DMS79 treated with DMSO at 0.1 percent for 48 hours (cell line): ENCODE measurements at regions not wholly inside any gene's neighbourhood (a gene's known extent, or its start where the extent isn't known, plus 50 kb on each side); places are given as distances from the start of the nearest gene placed in this dataset.
"Not testable (repeated sequence)": the region's sequence is repeated elsewhere in the genome, so short reads cannot be mapped to it uniquely, and the experiment has no call there.

Source experiments
- DNase-seq: peaks from one replicate; lab custom pipeline; 2025; lab: John Stamatoyannopoulos, UW

DNA sequence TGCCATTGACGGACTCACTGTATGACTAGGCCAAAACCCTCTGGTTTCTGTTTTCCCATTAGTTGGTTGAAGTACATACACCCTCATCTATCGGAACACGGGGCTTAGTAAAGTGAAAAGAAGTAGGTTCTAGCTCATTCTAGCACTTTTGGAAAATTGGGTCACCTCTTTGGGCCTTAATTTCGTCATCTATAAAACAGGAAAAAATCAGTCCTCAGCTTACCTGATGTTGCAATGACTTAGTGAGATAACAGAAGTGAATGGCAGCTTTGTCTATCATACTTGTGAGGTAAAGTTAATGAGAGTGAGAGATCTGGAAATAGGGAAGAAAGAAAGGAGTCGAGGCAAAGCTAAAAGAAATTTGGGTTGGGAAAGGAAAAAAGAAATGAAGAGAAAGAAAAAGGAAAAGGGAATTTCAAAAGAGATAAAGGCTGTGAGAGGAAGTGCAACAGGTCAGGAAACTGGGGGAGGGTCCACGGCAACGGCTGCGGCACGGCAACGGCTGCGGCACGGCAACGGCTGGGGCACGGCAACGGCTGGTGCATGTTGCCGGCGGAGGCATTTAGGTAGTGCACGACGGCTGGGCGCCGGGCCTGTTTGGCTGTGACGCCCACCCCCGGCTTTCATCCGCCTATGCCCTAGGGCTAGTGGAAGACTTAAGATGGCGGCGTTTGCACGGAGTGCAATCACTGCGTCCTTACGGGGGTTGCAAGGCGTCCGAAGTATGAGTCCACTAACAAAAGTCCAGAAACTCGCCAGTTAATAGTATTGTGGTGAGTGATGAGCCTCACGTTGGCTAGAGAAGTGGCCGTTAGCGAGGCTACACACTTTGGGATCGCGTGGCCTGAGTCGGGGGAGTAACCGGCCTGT is 91.4 kb upstream of the XIST start:
- peak; percentile 63 for DNase-seq

DNA sequence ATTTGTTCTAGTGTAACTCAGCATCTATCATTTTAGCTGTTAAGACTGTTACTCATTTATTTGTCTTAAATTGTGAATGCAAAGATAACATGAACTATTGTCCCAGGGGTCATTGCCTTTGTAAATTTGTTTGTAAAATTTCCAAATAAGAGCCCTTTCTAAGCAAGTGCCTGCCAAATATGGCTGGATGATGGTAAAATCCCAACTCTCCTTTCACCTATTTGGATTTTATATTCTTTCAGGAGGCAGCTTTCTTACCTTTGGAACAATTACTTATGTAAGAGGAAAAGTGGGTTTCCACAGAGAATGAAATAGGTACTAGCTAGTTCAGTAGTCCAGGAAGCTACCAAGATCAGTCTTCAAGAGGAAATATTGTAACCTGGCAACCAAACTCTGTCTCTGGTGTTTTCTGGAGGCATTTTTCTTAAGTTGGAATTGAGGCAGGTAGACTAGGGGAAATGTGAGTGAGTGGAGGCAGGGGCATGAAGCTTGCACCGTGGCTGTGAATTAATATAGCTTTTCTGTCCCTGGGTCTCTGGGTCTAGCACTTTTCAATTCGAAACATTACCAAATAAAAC is 88.5 kb upstream of the XIST start:
- no peak for DNase-seq

GRCh38 chrX:73937843-73938242 is 85.3 kb upstream of the XIST start:
- DNase-seq, result not testable (repeated sequence)

- no peak for DNase-seq
Observed at GRCh38 chrX:73932522-73932921, 80.0 kb upstream of the XIST start.

GRCh38 chrX:73930300-73930699 is 77.8 kb upstream of the XIST start:
- no peak for DNase-seq

GRCh38 chrX:73922856-73923455 is 70.4 kb upstream of the XIST start:
- DNase-seq, result no peak

DNA sequence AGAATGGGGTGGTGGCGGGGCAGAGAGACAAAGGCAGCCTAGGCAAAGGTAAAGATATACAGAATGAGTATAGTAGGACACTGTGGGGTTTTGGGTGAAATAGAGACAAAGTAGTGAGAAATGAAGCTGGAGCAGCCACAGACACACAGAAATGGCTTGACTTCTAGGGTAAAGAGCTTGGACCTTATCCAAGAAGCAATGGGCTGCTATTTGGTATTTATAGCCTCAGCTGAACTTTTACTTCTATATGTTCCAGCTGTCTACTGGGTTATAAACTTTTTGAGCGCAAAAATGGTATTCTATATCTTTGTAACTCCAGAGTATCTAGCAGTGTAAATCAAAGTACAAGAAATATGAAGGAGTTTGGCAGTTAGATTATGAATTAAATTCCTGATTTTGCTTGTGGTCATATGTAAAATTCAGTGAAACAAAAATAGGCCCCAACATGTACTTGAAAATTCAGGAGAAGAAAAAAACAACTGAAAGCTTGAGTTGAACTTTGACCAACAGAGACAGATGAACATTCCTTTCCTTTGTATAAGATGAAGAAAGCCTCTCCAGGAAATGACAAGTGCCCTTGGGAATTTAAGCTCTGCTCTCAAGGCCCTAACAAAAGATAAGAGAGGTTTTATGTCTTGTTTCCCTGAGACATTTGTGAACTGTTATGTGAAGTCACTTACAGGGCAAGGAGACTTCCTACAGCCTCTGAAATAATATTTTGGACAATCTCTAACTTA is 64.6 kb upstream of the XIST start:
- no peak for DNase-seq

- no peak for DNase-seq
Observed at GRCh38 chrX:73916489-73916888, 64.0 kb upstream of the XIST start.

- not testable (repeated sequence) for DNase-seq
Observed at GRCh38 chrX:73914792-73915191, 62.3 kb upstream of the XIST start.

- DNase-seq, result no peak
Observed at GRCh38 chrX:73913580-73913979, 61.1 kb upstream of the XIST start.

DNA sequence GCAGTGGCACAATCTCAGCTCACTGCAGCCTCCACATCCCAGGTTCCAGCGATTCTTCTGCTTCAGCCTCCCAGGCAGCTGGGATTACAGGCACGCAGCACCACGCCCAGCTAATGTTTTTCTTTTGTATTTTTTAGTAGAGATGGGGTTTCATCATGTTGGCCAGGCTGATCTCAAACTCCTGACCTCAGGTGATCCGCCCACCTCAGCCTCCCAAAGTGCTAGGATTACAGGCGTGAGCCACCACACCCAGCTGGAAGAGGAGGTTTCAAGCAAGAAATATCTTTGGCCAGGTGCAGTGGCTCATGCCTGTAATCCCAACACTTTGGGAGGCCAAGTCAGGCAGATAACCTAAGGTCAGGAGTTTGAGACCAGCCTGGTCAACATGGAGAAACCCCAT is 59.4 kb upstream of the XIST start:
- not testable (repeated sequence) for DNase-seq

- DNase-seq, result not testable (repeated sequence)
Observed at GRCh38 chrX:73905749-73906374, 53.3 kb upstream of the XIST start.

GRCh38 chrX:73903941-73904340 is 51.4 kb upstream of the XIST start:
- DNase-seq, result no peak
